ENCODE measurements at regions not wholly inside any gene's neighbourhood (a gene's known extent, or its start where the extent isn't known, plus 50 kb on each side); places are given as distances from the start of the nearest gene placed in this dataset.

GRCh38 chrX:7689791-7690412 is 153.1 kb upstream of the VCX start:
- no CpG with 5 or more reads among the region's 4 CpGs for WGBS (ENCODE audit: extremely low coverage, insufficient read length, low lambda C conversion rate)
- Histone ChIP-seq H3K79me1 (ENCODE audit: insufficient read depth, low read depth, low read length, poor library complexity, severe bottlenecking) (no peaks in the 10 kb centered on the region), H2AFZ (ENCODE audit: low read length) (no peak overlapping the region)

More at GRCh38 chrX:7689791-7690412, 153.1 kb upstream of the VCX start:
- H3K27me3 Mint-ChIP-seq (ENCODE audit: low read depth), result no peaks in the 10 kb centered on the region; the same call in 1 of the 2 replicates
- peaks cover 15 to 38% of the 10 kb centered on the region in 2 experiments for H3K4me1 Mint-ChIP-seq
- no peak overlapping the region for H2BK12ac ChIP-seq (ENCODE audit: insufficient read length, low read depth, low read length)
- no peak overlapping the region for H3K4me3 Mint-ChIP-seq
- no peak overlapping the region for H3K4me2 ChIP-seq (ENCODE audit: insufficient read depth, insufficient read length, low read length)
- no peak overlapping the region for H3K27ac Mint-ChIP-seq
- H3K14ac ChIP-seq (ENCODE audit: insufficient read depth, low read length), result no peak overlapping the region
- DNase-seq, result no peak
- H3K23ac ChIP-seq (ENCODE audit: insufficient read length, low read depth, low read length), result no peak overlapping the region
- H3K27ac ChIP-seq (ENCODE audit: insufficient read length, low read depth, low read length), result no peak overlapping the region
- no peak overlapping the region for H2BK15ac ChIP-seq (ENCODE audit: low read depth, low read length)
- no peaks in the 10 kb centered on the region for H4K20me1 ChIP-seq (ENCODE audit: control insufficient read depth, insufficient read depth, insufficient read length)
- no peak overlapping the region for H3K18ac ChIP-seq (ENCODE audit: insufficient read length, low read depth, low read length)
- no peak overlapping the region for H4K8ac ChIP-seq (replicated peaks; ENCODE audit: insufficient read length, low read depth, low read length)
- H2AK5ac ChIP-seq (ENCODE audit: insufficient read length, low read length), result no peak overlapping the region
- H3K4me1 ChIP-seq (ENCODE audit: insufficient read depth, low read length), result no peaks in the 10 kb centered on the region; the same call in 1 of the 2 replicates
- no peak for TF ChIP-seq CTCF (conservative IDR thresholded peaks at IDR 0.05)
- no peaks in the 10 kb centered on the region for H3K27me3 ChIP-seq (ENCODE audit: insufficient read depth, low read length)
- H3K79me2 ChIP-seq (ENCODE audit: insufficient read depth, low read length), result no peaks in the 10 kb centered on the region
- H3K9ac ChIP-seq (ENCODE audit: extremely low read depth, insufficient read length, low read length), result no peak overlapping the region
- H2BK20ac ChIP-seq (ENCODE audit: low read depth, low read length, poor library complexity, severe bottlenecking), result no peak overlapping the region
- no peaks in the 10 kb centered on the region; a peak in 1 of 5 replicates for H3K9me3 Mint-ChIP-seq
- no peak overlapping the region for H4K91ac ChIP-seq (ENCODE audit: insufficient read length, low read depth, low read length)
- no peak overlapping the region for H2BK120ac ChIP-seq (ENCODE audit: low read depth, low read length, poor library complexity, severe bottlenecking)
- no peak overlapping the region for H2BK5ac ChIP-seq (ENCODE audit: insufficient read length, low read length)
- no peaks in the 10 kb centered on the region for H3K9me3 ChIP-seq (ENCODE audit: control insufficient read depth, low read depth, low read length)
- H3K56ac ChIP-seq (ENCODE audit: insufficient read length, low read depth, low read length), result no peak overlapping the region
- H3K36me3 Mint-ChIP-seq (ENCODE audit: insufficient read depth in 1 of 3, low read depth in 3 of 3), result no peaks in the 10 kb centered on the region
- H3T11ph ChIP-seq (ENCODE audit: low read length), result no peak overlapping the region
- H3K23me2 ChIP-seq (ENCODE audit: insufficient read length, low read depth, low read length, poor library complexity, severe bottlenecking), result no peaks in the 10 kb centered on the region
- no peak overlapping the region for H4K5ac ChIP-seq (ENCODE audit: insufficient read length, low read depth, low read length)
- no peak overlapping the region for H3K4ac ChIP-seq (ENCODE audit: low read depth, low read length)

Measured in H9 (cell line).